ENCODE measurements at regions not wholly inside any gene's neighbourhood (a gene's known extent, or its start where the extent isn't known, plus 50 kb on each side); places are given as distances from the start of the nearest gene placed in this dataset.
"Not testable (repeated sequence)": the region's sequence is repeated elsewhere in the genome, so short reads cannot be mapped to it uniquely, and the experiment has no call there.

- H3K4me3 Mint-ChIP-seq; H3K27ac Mint-ChIP-seq; H3K36me3 Mint-ChIP-seq; H3K36me3 ChIP-seq (ENCODE audit: control insufficient read depth in 2 of 2, extremely low read depth in 1 of 2, insufficient read depth in 1 of 2, low read length in 1 of 2); DNase-seq; H3K4me3 ChIP-seq (ENCODE audit: control insufficient read depth in 1 of 2, extremely low read depth in 1 of 2, low read length in 1 of 2); H3K27ac ChIP-seq (ENCODE audit: low read length); H3K9me3 ChIP-seq; H3K4me1 ChIP-seq (ENCODE audit: control insufficient read depth in 1 of 2, extremely low read depth in 1 of 2, insufficient read depth in 2 of 2, low read length in 2 of 2); ATAC-seq (replicated peaks in 1 of 4); H3K4me1 Mint-ChIP-seq; CTCF ChIA-PET; H3K27me3 ChIP-seq (replicated peaks in 1 of 2; ENCODE audit: control insufficient read depth in 2 of 2, extremely low read depth in 1 of 2, insufficient read depth in 2 of 2, low read length in 1 of 2); POLR2A ChIA-PET: not testable (repeated sequence)
- WGBS (ENCODE audit: insufficient coverage) = no CpG with 5 or more reads among the region's 1 CpG
- Mint-ChIP-seq H3K9me3 (peaks cover 8 to 25% (median 10%) of the 10 kb centered on the region in 3 donors), H3K27me3 (peaks cover 15 to 17% of the 10 kb centered on the region in 2 donors)
These were observed 146.3 kb upstream of the OR4E1 start for GRCh38 chr14:21819891-21820290.

- DNase-seq; H3K9me3 ChIP-seq; H3K36me3 Mint-ChIP-seq; H3K4me3 ChIP-seq (ENCODE audit: control insufficient read depth in 1 of 2, extremely low read depth in 1 of 2, low read length in 1 of 2); H3K4me3 Mint-ChIP-seq; H3K27me3 ChIP-seq (replicated peaks in 1 of 2; ENCODE audit: control insufficient read depth in 2 of 2, extremely low read depth in 1 of 2, insufficient read depth in 2 of 2, low read length in 1 of 2); ATAC-seq (replicated peaks in 1 of 4); H3K27ac Mint-ChIP-seq; H3K4me1 Mint-ChIP-seq; H3K36me3 ChIP-seq (ENCODE audit: control insufficient read depth in 2 of 2, extremely low read depth in 1 of 2, insufficient read depth in 1 of 2, low read length in 1 of 2); H3K27ac ChIP-seq (ENCODE audit: low read length); H3K4me1 ChIP-seq (ENCODE audit: control insufficient read depth in 1 of 2, extremely low read depth in 1 of 2, insufficient read depth in 2 of 2, low read length in 2 of 2): not testable (repeated sequence)
- Mint-ChIP-seq H3K9me3 (peaks cover 8 to 27% (median 10%) of the 10 kb centered on the region in 3 donors), H3K27me3 (peaks cover 10 to 18% of the 10 kb centered on the region in 2 donors)
- no CpG with 5 or more reads among the region's 3 CpGs for WGBS (ENCODE audit: insufficient coverage)
- ChIA-PET CTCF (interaction anchor here in 1 of 2 donors (1.0 kb wide), 1 partner anchor 8 kb away, joined by 5 read pairs; no protein-coding TSS in a partner anchor), POLR2A (interaction anchor here in 1 of 2 donors (0.7 kb wide), 1 partner anchor 21 kb away, joined by 3 read pairs; no protein-coding TSS in a partner anchor)
These were observed 143.4 kb upstream of the OR4E1 start for GRCh38 chr14:21817010-21817409.

GRCh38 chr14:21807975-21808374 is 134.4 kb upstream of the OR4E1 start:
- Histone ChIP-seq H3K27ac (ENCODE audit: low read length) (no peak overlapping the region), H3K36me3 (ENCODE audit: control insufficient read depth in 2 of 2, extremely low read depth in 1 of 2, insufficient read depth in 1 of 2, low read length in 1 of 2) (no peaks in the 10 kb centered on the region), H3K4me1 (ENCODE audit: control insufficient read depth in 1 of 2, extremely low read depth in 1 of 2, insufficient read depth in 2 of 2, low read length in 2 of 2) (no peaks in the 10 kb centered on the region), H3K4me3 (ENCODE audit: control insufficient read depth in 1 of 2, extremely low read depth in 1 of 2, low read length in 1 of 2) (no peak overlapping the region), H3K27me3 (replicated peaks in 1 of 2; ENCODE audit: control insufficient read depth in 2 of 2, extremely low read depth in 1 of 2, insufficient read depth in 2 of 2, low read length in 1 of 2) (peaks cover 0 to 8% of the 10 kb centered on the region in 2 experiments), H3K9me3 (no peaks in the 10 kb centered on the region)
- POLR2A ChIA-PET = no interaction called here
- DNase-seq (no peak), ATAC-seq (replicated peaks in 1 of 4) (no peak)
- peaks cover 24 to 38% of the 10 kb centered on the region in 2 donors for H3K27me3 Mint-ChIP-seq
- no peak overlapping the region for H3K27ac Mint-ChIP-seq
- 87% methylated on average over 7 of the region's 13 CpGs for WGBS (ENCODE audit: insufficient coverage)
- CTCF ChIA-PET = no interaction called here
- H3K9me3 Mint-ChIP-seq = no peaks in the 10 kb centered on the region
- no peaks in the 10 kb centered on the region for H3K36me3 Mint-ChIP-seq
- H3K4me1 Mint-ChIP-seq = no peaks in the 10 kb centered on the region
- no peak overlapping the region for H3K4me3 Mint-ChIP-seq

- Mint-ChIP-seq H3K27ac (no peak overlapping the region), H3K4me1 (no peaks in the 10 kb centered on the region), H3K4me3 (no peak overlapping the region), H3K27me3 (peaks cover 28 to 36% of the 10 kb centered on the region in 2 donors), H3K9me3 (no peaks in the 10 kb centered on the region), H3K36me3 (no peaks in the 10 kb centered on the region)
- Histone ChIP-seq H3K9me3 (no peaks in the 10 kb centered on the region), H3K36me3 (ENCODE audit: control insufficient read depth in 2 of 2, extremely low read depth in 1 of 2, insufficient read depth in 1 of 2, low read length in 1 of 2) (no peaks in the 10 kb centered on the region), H3K4me3 (ENCODE audit: control insufficient read depth in 1 of 2, extremely low read depth in 1 of 2, low read length in 1 of 2) (no peak overlapping the region), H3K4me1 (ENCODE audit: control insufficient read depth in 1 of 2, extremely low read depth in 1 of 2, insufficient read depth in 2 of 2, low read length in 2 of 2) (no peaks in the 10 kb centered on the region), H3K27me3 (replicated peaks in 1 of 2; ENCODE audit: control insufficient read depth in 2 of 2, extremely low read depth in 1 of 2, insufficient read depth in 2 of 2, low read length in 1 of 2) (peaks cover 2 to 8% of the 10 kb centered on the region in 2 experiments), H3K27ac (ENCODE audit: low read length) (no peak overlapping the region)
- ATAC-seq (replicated peaks in 1 of 4) (no peak), DNase-seq (no peak)
- WGBS (ENCODE audit: insufficient coverage) = no CpG with 5 or more reads among the region's 2 CpGs
- POLR2A ChIA-PET = no interaction called here
- CTCF ChIA-PET = no interaction called here
These were observed 131.4 kb upstream of the OR4E1 start for GRCh38 chr14:21804981-21805380.

- H3K9me3 Mint-ChIP-seq = no peaks in the 10 kb centered on the region
- Histone ChIP-seq H3K9me3 (no peaks in the 10 kb centered on the region), H3K36me3 (ENCODE audit: control insufficient read depth in 2 of 2, extremely low read depth in 1 of 2, insufficient read depth in 1 of 2, low read length in 1 of 2) (no peaks in the 10 kb centered on the region), H3K4me3 (ENCODE audit: control insufficient read depth in 1 of 2, extremely low read depth in 1 of 2, low read length in 1 of 2) (no peak overlapping the region), H3K27ac (ENCODE audit: low read length) (no peak overlapping the region), H3K27me3 (replicated peaks in 1 of 2; ENCODE audit: control insufficient read depth in 2 of 2, extremely low read depth in 1 of 2, insufficient read depth in 2 of 2, low read length in 1 of 2) (peaks cover 2 to 3% of the 10 kb centered on the region in 2 experiments), H3K4me1 (ENCODE audit: control insufficient read depth in 1 of 2, extremely low read depth in 1 of 2, insufficient read depth in 2 of 2, low read length in 2 of 2) (no peaks in the 10 kb centered on the region)
- CTCF ChIA-PET = no interaction called here
- no peak for ATAC-seq (replicated peaks in 1 of 4)
- no peak overlapping the region for H3K27ac Mint-ChIP-seq
- no peaks in the 10 kb centered on the region for H3K36me3 Mint-ChIP-seq
- no CpG with 5 or more reads among the region's 1 CpG for WGBS (ENCODE audit: insufficient coverage)
- POLR2A ChIA-PET = interaction anchor here in 1 of 2 donors (0.6 kb wide), 1 partner anchor 1192 kb away, joined by 8 read pairs; no protein-coding TSS in a partner anchor
- no peaks in the 10 kb centered on the region for H3K4me1 Mint-ChIP-seq
- H3K27me3 Mint-ChIP-seq = peaks cover 24 to 34% of the 10 kb centered on the region in 2 donors
- H3K4me3 Mint-ChIP-seq = no peak overlapping the region
- DNase-seq = no peak
These were observed 128.8 kb upstream of the OR4E1 start for GRCh38 chr14:21802441-21802840.

GRCh38 chr14:21796916-21797315 is 123.3 kb upstream of the OR4E1 start:
- peak overlapping the region; percentile 18 to 68 (median 55) for H3K4me3 Mint-ChIP-seq
- H3K36me3 Mint-ChIP-seq = no peaks in the 10 kb centered on the region
- Histone ChIP-seq H3K36me3 (ENCODE audit: control insufficient read depth in 2 of 2, extremely low read depth in 1 of 2, insufficient read depth in 1 of 2, low read length in 1 of 2) (no peaks in the 10 kb centered on the region), H3K4me1 (ENCODE audit: control insufficient read depth in 1 of 2, extremely low read depth in 1 of 2, insufficient read depth in 2 of 2, low read length in 2 of 2) (no peaks in the 10 kb centered on the region), H3K27me3 (replicated peaks in 1 of 2; ENCODE audit: control insufficient read depth in 2 of 2, extremely low read depth in 1 of 2, insufficient read depth in 2 of 2, low read length in 1 of 2) (peaks cover 2 to 3% of the 10 kb centered on the region in 2 experiments), H3K27ac (ENCODE audit: low read length) (no peak overlapping the region), H3K4me3 (ENCODE audit: control insufficient read depth in 1 of 2, extremely low read depth in 1 of 2, low read length in 1 of 2) (peak overlapping the region in 1 of 2 donors; percentile 6), H3K9me3 (no peaks in the 10 kb centered on the region)
- H3K27me3 Mint-ChIP-seq = peaks cover 11 to 14% of the 10 kb centered on the region in 2 donors
- ATAC-seq (replicated peaks in 1 of 4) (peak in 2 of 4 experiments; percentile 35 to 72), DNase-seq (peak in 13 of 35 experiments; percentile 3 to 35 (median 12))
- peaks cover under 1 to 3% (median under 1%) of the 10 kb centered on the region in 3 donors for H3K4me1 Mint-ChIP-seq
- ChIA-PET POLR2A (interaction anchor here in 1 of 2 donors (0.6 kb wide), 1 partner anchor 753 kb away, joined by 3 read pairs; no protein-coding TSS in a partner anchor), CTCF (interaction anchor here in 1 of 2 donors (1.0 kb wide), 1 partner anchor 28 kb away, joined by 3 read pairs; no protein-coding TSS in a partner anchor)
- WGBS (ENCODE audit: insufficient coverage) = no CpG with 5 or more reads among the region's 2 CpGs
- H3K27ac Mint-ChIP-seq = peak overlapping the region; percentile 49 to 80
- peaks cover 8 to 13% (median 12%) of the 10 kb centered on the region in 3 donors for H3K9me3 Mint-ChIP-seq

Measured in T-cell (primary cell).